ENCODE measurements at regions not wholly inside any gene's neighbourhood (a gene's known extent, or its start where the extent isn't known, plus 50 kb on each side); places are given as distances from the start of the nearest gene placed in this dataset.

GRCh38 chr2:196383799-196384198, 212.4 kb upstream of the STK17B start:
- no peak for DNase-seq (ENCODE audit: low read depth in 2 of 2, low spot score in 1 of 2)

DNA sequence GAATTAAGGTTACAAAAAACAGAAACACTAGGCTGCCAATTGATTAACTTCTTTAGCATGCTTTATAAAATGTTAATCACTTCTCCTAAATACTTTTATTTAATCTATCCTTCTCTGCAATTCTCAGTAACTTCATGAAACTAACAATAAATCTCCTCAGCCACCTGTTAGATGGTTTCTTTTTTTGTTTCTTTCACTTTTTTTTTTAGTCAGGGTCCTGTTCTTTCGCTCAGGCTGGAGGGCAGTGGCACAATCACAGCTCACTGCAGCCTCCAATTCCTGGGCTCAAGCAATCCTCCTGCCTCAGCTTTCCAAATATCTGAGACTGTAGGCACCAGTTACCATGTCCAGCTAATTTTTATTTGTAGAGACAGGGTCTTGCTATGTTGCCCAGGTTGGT, 213.4 kb upstream of the STK17B start:
- no peak for DNase-seq (ENCODE audit: low read depth in 2 of 2, low spot score in 1 of 2)

- DNase-seq (ENCODE audit: low read depth in 2 of 2, low spot score in 1 of 2): no peak
These were observed 218.3 kb upstream of the STK17B start for GRCh38 chr2:196389670-196390069.

DNA sequence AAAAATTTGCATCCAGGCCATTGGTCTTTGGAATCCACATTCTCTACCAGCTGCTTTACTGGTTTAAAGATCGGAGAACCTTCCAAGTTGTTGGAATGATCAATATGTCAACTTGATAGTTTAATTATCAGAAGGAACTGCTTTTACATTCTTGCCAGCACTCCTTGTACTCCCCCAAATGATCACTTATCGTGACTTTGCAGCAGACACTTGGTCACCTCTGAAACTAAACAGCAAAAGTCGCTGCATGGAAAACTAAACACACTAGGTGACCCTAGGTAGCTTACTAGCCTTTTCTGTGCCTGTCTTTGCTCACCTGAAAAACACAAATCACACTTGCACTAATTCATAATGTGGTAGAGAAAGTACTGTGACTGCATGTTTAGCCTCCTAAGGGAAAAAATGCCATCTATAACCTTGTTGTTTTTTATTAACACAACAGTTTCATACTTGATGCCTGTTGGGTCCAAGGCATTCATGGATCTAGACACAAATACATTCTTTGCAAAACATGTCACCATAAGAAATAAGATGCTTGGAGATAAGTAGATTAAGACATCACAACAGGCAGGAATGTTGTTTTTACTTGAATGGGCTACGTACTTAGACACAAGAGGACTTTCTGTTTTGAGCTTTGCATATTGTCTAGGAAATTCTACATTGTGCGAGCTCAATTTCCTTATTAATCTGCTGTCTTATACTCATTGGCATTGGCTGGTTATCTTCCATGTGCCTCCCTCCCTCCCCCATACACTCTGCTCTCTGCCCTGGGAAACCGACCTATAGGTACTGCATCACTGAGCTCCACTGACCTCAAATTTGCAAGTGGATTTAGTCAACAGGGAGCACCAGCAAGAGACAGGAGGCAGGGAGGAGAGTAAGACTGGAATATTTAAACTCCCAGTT, 219.1 kb upstream of the STK17B start:
- no peak for DNase-seq (ENCODE audit: low read depth in 2 of 2, low spot score in 1 of 2)

DNA sequence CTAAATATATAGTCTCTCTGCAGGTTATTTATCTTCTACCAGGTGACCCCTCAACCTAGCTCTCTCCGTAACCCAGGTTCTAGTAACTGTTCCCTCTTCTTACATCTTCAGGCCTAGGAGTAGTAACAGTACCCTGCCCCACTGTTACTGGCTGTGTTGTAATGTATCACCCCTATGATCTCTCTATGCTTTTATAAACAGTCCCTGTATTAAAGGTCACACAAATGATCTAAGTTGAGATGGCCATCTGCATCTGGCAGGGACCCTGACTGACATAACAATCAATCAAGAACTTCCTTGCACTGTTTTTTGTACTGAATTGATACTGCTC, 219.7 kb upstream of the STK17B start:
- DNase-seq (ENCODE audit: low read depth in 2 of 2, low spot score in 1 of 2): no peak

DNA sequence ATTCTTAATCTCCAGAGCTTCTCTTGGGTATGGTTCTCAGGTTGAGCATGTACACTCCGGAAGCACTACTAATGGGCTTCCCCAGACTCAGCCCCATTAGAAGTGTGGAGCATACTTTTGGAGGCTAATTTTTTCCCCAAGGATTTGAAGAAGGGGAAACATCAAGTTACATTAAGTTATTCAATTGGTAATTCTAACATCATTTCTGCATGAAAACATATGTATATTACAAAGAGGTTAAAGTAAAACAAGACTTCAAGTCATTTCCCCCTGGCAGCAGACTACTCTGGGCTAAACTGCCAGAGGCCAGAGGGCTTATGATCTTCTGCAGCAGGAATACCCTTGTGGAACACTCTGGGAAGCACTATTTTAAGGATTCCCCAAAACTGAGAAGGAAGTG, 227.7 kb upstream of the STK17B start:
- DNase-seq (ENCODE audit: low read depth in 2 of 2, low spot score in 1 of 2): no peak

- no peak for DNase-seq (ENCODE audit: low read depth in 2 of 2, low spot score in 1 of 2)
These were observed 228.6 kb upstream of the STK17B start for GRCh38 chr2:196399722-196400691.

- DNase-seq (ENCODE audit: low read depth in 2 of 2, low spot score in 1 of 2): no peak
These were observed 232.1 kb upstream of the STK17B start for GRCh38 chr2:196403471-196403870.

GRCh38 chr2:196404276-196404675, 232.9 kb upstream of the STK17B start:
- DNase-seq (ENCODE audit: low read depth in 2 of 2, low spot score in 1 of 2): no peak

- DNase-seq (ENCODE audit: low read depth in 2 of 2, low spot score in 1 of 2): no peak
These were observed 231.7 kb upstream of the CCDC150 start for GRCh38 chr2:196407675-196408264.

DNA sequence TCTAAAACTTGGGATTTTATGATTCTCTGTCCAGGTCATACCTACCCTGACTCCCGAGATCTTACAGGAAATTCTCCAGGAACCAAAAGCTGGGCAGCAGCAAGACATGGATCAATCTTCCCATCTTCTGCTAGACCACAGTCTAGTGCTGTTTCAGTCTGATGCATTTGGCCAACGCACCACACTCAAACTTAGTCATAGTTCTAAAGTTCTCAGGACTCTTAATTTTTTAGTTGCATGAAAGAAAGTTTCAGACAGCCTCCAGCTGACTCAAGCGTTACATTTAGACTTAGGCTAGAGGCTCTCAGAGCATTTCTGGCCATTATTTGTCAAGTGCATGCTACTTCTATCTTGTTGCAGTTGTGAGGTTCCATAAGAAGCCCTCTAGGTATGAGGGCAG, 230.1 kb upstream of the CCDC150 start:
- DNase-seq (ENCODE audit: low read depth in 2 of 2, low spot score in 1 of 2): no peak

- DNase-seq (ENCODE audit: low read depth in 2 of 2, low spot score in 1 of 2): no peak
These were observed 229.5 kb upstream of the CCDC150 start for GRCh38 chr2:196410008-196410407.

DNA sequence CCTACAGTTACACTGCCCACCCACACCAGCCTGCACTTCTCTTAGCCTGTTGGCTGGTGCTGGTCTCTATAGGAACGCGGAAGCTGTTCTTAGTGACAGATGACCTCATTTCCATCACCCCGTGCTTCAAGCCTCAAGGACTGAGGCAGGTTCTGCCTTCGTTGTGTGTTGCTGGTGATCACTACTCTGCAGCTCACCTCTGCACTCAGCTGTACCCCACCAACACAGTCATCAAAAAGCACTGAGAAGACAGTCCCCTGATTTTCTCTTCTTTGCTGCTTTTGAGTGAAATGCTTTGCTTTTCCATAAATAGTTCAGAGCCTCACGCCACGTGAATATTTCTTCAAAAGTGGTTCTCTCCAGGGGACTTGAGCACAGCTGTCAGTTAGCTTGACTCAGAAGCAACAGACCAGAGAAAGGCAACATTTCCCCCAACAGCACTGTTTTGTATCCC, 225.7 kb upstream of the CCDC150 start:
- DNase-seq (ENCODE audit: low read depth in 2 of 2, low spot score in 1 of 2): no peak

- DNase-seq (ENCODE audit: low read depth in 2 of 2, low spot score in 1 of 2): no peak
These were observed 224.1 kb upstream of the CCDC150 start for GRCh38 chr2:196415384-196415783.

DNA sequence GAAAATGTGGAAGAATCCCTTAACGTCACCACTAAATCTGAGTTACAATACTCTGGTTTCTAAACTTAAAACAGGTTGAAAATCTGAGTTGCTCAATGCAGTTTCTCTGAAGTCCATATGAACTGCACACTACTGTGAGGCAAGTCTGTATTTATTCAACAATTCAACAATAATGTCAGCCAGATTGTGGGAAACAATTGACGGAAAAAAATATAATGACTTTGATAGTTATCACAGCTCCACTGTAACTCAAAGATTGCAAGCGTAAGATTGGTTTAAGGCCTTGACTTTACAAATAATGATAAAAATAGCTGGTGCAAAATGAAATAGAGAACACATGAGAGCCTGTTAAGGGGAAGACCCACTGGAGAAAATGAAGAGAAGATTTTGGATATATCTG, 219.4 kb upstream of the CCDC150 start:
- DNase-seq (ENCODE audit: low read depth in 2 of 2, low spot score in 1 of 2): no peak

DNA sequence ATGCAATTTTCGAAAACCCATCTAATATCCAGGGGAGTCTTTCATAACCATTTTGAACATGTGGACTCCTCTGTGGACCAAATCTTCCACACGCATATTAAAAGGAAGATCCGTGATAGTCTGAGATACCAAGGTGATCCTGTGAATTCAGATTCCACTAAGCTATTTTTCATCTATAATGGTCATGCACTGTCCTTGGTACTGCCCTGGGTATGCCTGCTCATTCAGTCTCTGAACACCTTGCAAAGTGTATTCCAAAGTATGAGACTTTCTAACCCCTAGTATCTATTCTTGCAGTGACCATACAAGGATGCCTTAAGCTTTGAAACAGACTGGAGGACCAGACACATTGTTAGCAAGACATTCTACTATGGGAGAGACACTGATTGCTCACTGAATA, 217.6 kb upstream of the CCDC150 start:
- DNase-seq (ENCODE audit: low read depth in 2 of 2, low spot score in 1 of 2): no peak

- no peak for DNase-seq (ENCODE audit: low read depth in 2 of 2, low spot score in 1 of 2)
These were observed 217.2 kb upstream of the CCDC150 start for GRCh38 chr2:196422361-196422760.

- no peak for DNase-seq (ENCODE audit: low read depth in 2 of 2, low spot score in 1 of 2)
These were observed 213.4 kb upstream of the CCDC150 start for GRCh38 chr2:196426122-196426521.

DNA sequence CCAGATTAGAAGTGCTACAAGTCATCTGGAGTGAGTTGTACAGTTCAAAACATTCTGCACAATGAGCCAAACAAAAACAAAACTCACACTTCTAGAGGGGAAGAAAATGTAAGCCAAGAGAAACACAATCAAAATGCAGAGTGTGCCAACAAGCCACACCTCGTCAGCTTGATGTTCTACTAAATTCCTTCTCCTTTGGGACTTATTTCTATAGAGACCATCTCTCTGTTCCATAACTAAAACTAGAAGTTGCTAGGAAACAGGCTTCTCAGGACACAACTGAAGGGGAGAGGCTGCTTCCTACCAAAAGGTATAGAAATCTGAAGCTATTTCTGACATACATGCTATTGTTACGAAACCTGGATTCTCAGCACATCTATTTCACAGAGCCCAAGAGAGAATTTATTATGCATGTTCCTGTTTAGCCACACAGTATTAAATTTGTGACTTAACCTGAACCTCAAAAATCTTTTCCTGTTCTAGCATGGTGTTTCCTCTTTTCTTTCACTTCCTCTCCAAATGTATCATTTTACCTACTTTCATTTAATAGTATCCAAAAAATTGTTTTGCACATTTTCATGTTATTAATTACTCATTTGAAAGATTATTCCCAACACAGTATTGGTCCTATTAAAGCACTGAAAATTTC, 211.4 kb upstream of the CCDC150 start:
- DNase-seq (ENCODE audit: low read depth in 2 of 2, low spot score in 1 of 2): no peak

DNA sequence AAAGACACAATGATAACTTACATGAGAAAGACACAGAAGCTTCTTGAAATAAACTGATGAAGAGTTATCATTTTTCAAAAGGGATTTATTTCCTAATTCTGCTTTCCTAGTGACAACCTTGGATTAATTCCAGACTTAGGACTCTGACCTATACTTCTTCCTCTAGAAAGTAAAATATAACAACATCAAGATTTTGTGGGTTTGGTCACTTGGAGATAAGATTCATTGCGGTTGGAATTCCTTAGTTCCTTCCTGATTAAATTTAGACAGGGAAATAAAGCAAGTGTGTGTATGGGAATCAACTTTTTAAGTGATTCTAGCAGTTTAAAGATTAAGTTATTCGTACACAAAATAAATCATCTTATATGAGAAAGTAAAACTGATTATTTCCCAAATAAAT, 208.4 kb upstream of the CCDC150 start:
- no peak for DNase-seq (ENCODE audit: low read depth in 2 of 2, low spot score in 1 of 2)

DNA sequence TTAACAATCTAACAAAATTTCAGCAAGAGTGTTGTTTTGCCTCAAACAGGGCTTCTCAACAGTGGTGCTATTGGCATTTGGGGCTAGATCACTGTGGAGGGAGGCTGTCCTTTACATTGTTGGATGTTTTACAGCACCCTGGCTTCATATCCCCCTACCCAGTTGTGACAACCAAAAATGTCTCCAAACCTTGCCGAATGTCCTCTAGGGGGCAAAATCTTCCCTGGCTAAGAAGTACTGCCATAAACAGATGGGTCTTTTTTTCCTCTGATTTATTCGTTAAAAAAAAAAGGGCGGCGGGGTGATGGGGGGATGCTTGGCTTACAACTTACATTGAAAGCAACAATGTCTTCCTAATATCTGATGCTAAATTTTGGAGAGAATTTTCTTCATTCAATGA, 207.6 kb upstream of the CCDC150 start:
- no peak for DNase-seq (ENCODE audit: low read depth in 2 of 2, low spot score in 1 of 2)
